Endothelial cell of umbilical vein (primary cell): ENCODE measurements at regions not wholly inside any gene's neighbourhood (a gene's known extent, or its start where the extent isn't known, plus 50 kb on each side); places are given as distances from the start of the nearest gene placed in this dataset.

ENCODE experiments used
- BruUV-seq: library from RNA; stranded (reverse); fragments of 400-500 nt; replicated peaks from 2 replicates; lab custom pipeline; 2021; lab: Mats Ljungman, UMichigan
- CTCF ChIA-PET: fragments of 300-600, 350-600 bp; sonication (Branson Sonifier 250); formaldehyde crosslinking; loops from one replicate; lab custom pipeline; 2021; ENCODE audit warnings: antibody characterized with exemption, inconsistent platforms; lab: Charles Lee
- POLR2A ChIA-PET: fragments of 300-600, 350-600 bp; sonication (Branson Sonifier 250); formaldehyde crosslinking; loops from one replicate; lab custom pipeline; 2021; ENCODE audit warnings: antibody characterized with exemption, inconsistent platforms; lab: Charles Lee
- DNase-seq: peaks from one replicate; pipeline ENCODE4 v3.0.0-alpha.2; 2011; ENCODE audit warnings: low read depth, low spot score
- FAIRE-seq: peaks from 2 replicates; lab custom pipeline; 2011; peaks lifted over from hg19 to GRCh38; lab: Jason Lieb, UNC
- H2AFZ ChIP-seq: 2 replicates; pipeline ENCODE4 v1.6.0; 2012; ENCODE audit warnings: low read depth, low read length, control low read depth, inconsistent platforms
- H3K27ac ChIP-seq: 2 replicates; pipeline ENCODE4 v1.5.1; 2011; ENCODE audit warnings: low read depth, mild to moderate bottlenecking, control low read depth, low read length, moderate library complexity; ENCODE audit not compliant: insufficient read depth
- H3K27me3 ChIP-seq, 2 experiments: 2 replicates each; pipeline versions ENCODE4 v1.6.0 to v1.6.1; 2011; ENCODE audit warnings: low read length in 2 of 2, mixed read lengths in 1 of 2; ENCODE audit not compliant: control insufficient read depth in 2 of 2, insufficient read depth in 2 of 2
- H3K36me3 ChIP-seq, 2 experiments: 2 replicates in 1 of 2; 3 replicates in 1 of 2; pipeline ENCODE4 v1.5.1; 2011; ENCODE audit warnings: low read length in 2 of 2, mild to moderate bottlenecking in 1 of 2, moderate library complexity in 1 of 2; ENCODE audit not compliant: control insufficient read depth in 2 of 2, insufficient read depth in 2 of 2; ENCODE audit errors: extremely low read depth in 1 of 2
- H3K4me1 ChIP-seq: 3 replicates; pipeline ENCODE4 v1.5.1; 2011; ENCODE audit warnings: mild to moderate bottlenecking, low read length; ENCODE audit not compliant: control insufficient read depth, insufficient read depth; ENCODE audit errors: extremely low read depth
- H3K4me2 ChIP-seq: 2 replicates; pipeline ENCODE4 v1.6.1; 2011; ENCODE audit warnings: low read length, control low read depth, mixed read lengths; ENCODE audit not compliant: insufficient read depth
- H3K4me3 ChIP-seq, 3 experiments: fragments of 200-600 bp in 1 of 3; sonication (generic), shearing (Covaris generic) in 1 of 3; replicated peaks in 1 of 3; 2 replicates each; pipeline ENCODE4 v1.5.1; 2011 to 2016; ENCODE audit warnings: control low read depth in 3 of 3, low read length in 3 of 3, mild to moderate bottlenecking in 2 of 3, inconsistent platforms in 1 of 3, low read depth in 1 of 3, moderate library complexity in 1 of 3; ENCODE audit not compliant: insufficient read depth in 1 of 3
- H3K79me2 ChIP-seq: 2 replicates; pipeline ENCODE4 v1.6.0; 2012; ENCODE audit warnings: low read length, inconsistent platforms; ENCODE audit not compliant: control insufficient read depth, insufficient read depth
- H3K9ac ChIP-seq: replicated peaks from 2 replicates; pipeline ENCODE3; 2011; ENCODE audit warnings: low read length, control low read depth; ENCODE audit not compliant: insufficient read depth; ENCODE audit errors: extremely low read depth
- H3K9me1 ChIP-seq: replicated peaks from 3 replicates; pipeline ENCODE4 v1.6.0; 2011; ENCODE audit warnings: mild to moderate bottlenecking, low read length; ENCODE audit not compliant: control insufficient read depth, insufficient read depth; ENCODE audit errors: extremely low read depth
- H3K9me3 ChIP-seq: replicated peaks from 2 replicates; pipeline ENCODE4 v1.5.1; 2012; ENCODE audit warnings: low read length, inconsistent platforms; ENCODE audit not compliant: control insufficient read depth, insufficient read depth
- H4K20me1 ChIP-seq: replicated peaks from 2 replicates; pipeline ENCODE3; 2011; ENCODE audit warnings: mild to moderate bottlenecking, low read length; ENCODE audit not compliant: control insufficient read depth, insufficient read depth; ENCODE audit errors: extremely low read depth
- EZH2 ChIP-seq: IDR thresholded peaks from 2 replicates; pipeline ENCODE4 v1.6.1; 2012; ENCODE audit warnings: borderline replicate concordance, low read depth, mild to moderate bottlenecking, moderate library complexity, low read length, inconsistent platforms; ENCODE audit not compliant: severe bottlenecking
- FOS ChIP-seq: IDR thresholded peaks from 2 replicates; pipeline ENCODE4 v1.6.1; 2011; ENCODE audit warnings: mild to moderate bottlenecking, low read length, moderate library complexity, borderline replicate concordance; ENCODE audit not compliant: insufficient read depth
- GATA2 ChIP-seq: IDR thresholded peaks from 2 replicates; pipeline ENCODE4 v1.7.0; 2011; ENCODE audit warnings: low read depth, mild to moderate bottlenecking, moderate library complexity, mixed read lengths, low read length; ENCODE audit not compliant: insufficient read length, insufficient read depth
- JUN ChIP-seq: IDR thresholded peaks from 2 replicates; pipeline ENCODE4 v1.6.1; 2011; ENCODE audit warnings: borderline replicate concordance, low read depth; ENCODE audit not compliant: insufficient read length, insufficient read depth
- MYC ChIP-seq: IDR thresholded peaks from one replicate; pipeline ENCODE4 v1.6.1; 2011; ENCODE audit warnings: mild to moderate bottlenecking, low read depth, low read length
- POLR2A ChIP-seq: IDR thresholded peaks from 2 replicates; pipeline ENCODE4 v1.6.1; 2012; ENCODE audit warnings: low read depth, mild to moderate bottlenecking, control low read depth, low read length
- POLR2AphosphoS5 ChIP-seq: IDR thresholded peaks from 2 replicates; pipeline ENCODE4 v1.6.1; 2012; ENCODE audit warnings: low read depth, mild to moderate bottlenecking, control low read depth, low read length, moderate library complexity; ENCODE audit not compliant: insufficient read depth
- dilution Hi-C: fragments of 300-500 bp; cut with MboI; formaldehyde crosslinking; loops from one replicate; pipeline ENCODE4 v1.15.0; 2019; ENCODE audit warnings: low sequenced_read_pairs; ENCODE audit not compliant: extremely low pct_ligation_motif_present
- intact Hi-C: fragments of 100-400 bp; cut with micrococcal nuclease; formaldehyde crosslinking; loops from one replicate; pipeline ENCODE4 v1.10.0; 2022
- TF ChIP-seq, protein P1 (sequence below): IDR thresholded peaks from 2 replicates; pipeline ENCODE4 v1.6.1; 2011; ENCODE audit not compliant: insufficient read depth, insufficient read length
- TF ChIP-seq, protein P2 (sequence below), 2 donors: IDR thresholded peaks; 1 replicate in 1 of 2; 2 replicates in 1 of 2; pipeline ENCODE4 v1.5.1; 2011; ENCODE audit warnings: low read length in 2 of 2, mild to moderate bottlenecking in 2 of 2, moderate library complexity in 2 of 2, control low read depth in 1 of 2, inconsistent platforms in 1 of 2, low read depth in 1 of 2; ENCODE audit not compliant: insufficient read depth in 1 of 2; ENCODE audit errors: extremely low read depth in 1 of 2

DNA sequence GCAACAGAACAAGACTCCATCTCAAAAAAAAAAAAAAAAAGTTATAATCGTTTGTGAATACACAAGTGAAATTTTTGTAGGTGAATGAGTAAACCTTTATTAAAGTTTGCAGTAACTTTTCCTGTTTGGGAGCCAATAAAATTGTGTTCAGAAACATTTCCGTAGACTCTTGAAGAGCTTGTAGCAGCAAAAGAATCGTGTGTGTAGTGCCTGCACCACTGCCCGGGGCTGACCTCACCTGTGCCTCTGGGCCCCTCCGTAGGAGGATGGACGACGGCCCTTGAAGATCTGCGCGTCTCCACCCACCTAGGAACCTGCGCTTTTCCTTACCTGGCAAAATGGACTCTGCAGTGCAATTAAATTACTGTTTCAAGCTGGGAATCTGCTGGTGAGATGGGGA lies 366.0 kb downstream of the THBS2 start:
- TF ChIP-seq MYC (no peak), EZH2 (no peak)
- BruUV-seq, result no TSS peak
- no peaks in the 10 kb centered on the region for H3K36me3 ChIP-seq

DNA sequence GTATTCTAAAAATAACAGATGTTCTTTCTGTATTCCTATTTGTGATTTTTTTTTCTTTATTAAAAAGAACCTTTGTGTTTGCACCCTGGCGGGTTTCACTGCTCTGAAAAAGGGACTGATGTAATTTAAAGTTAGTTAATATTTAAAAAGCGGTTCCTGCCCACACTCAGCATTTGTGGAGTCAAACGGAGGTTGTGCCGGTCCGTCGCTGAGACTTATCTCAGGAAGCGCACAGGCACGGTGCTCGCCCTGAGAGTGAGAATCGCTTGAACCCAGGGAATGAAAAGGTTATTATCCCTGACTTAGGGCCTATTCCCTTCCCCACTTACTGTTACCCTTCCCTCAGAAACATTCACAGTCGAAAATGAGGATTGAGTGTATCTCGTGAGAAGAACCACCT lies 366.7 kb downstream of the THBS2 start:
- H4K20me1 ChIP-seq, result no peaks in the 10 kb centered on the region
- H3K27me3 ChIP-seq, result no peaks in the 10 kb centered on the region
- no peaks in the 10 kb centered on the region for H3K36me3 ChIP-seq
- POLR2A ChIA-PET, result no interaction called here
- H3K9me3 ChIP-seq, result no peaks in the 10 kb centered on the region
- intact Hi-C loops, result no loop called here
- H3K4me2 ChIP-seq, result no peak overlapping the region
- DNase-seq, result no peak
- dilution Hi-C loops, result no loop called here
- H3K4me3 ChIP-seq, result no peak overlapping the region
- TF ChIP-seq POLR2A, result no peak
- TF ChIP-seq MYC, result no peak
- TF ChIP-seq, protein P1, sequence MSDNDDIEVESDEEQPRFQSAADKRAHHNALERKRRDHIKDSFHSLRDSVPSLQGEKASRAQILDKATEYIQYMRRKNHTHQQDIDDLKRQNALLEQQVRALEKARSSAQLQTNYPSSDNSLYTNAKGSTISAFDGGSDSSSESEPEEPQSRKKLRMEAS, result no peak
- TF ChIP-seq JUN, result no peak
- no peak for TF ChIP-seq EZH2
- no peak for TF ChIP-seq GATA2
- TF ChIP-seq, protein P2, sequence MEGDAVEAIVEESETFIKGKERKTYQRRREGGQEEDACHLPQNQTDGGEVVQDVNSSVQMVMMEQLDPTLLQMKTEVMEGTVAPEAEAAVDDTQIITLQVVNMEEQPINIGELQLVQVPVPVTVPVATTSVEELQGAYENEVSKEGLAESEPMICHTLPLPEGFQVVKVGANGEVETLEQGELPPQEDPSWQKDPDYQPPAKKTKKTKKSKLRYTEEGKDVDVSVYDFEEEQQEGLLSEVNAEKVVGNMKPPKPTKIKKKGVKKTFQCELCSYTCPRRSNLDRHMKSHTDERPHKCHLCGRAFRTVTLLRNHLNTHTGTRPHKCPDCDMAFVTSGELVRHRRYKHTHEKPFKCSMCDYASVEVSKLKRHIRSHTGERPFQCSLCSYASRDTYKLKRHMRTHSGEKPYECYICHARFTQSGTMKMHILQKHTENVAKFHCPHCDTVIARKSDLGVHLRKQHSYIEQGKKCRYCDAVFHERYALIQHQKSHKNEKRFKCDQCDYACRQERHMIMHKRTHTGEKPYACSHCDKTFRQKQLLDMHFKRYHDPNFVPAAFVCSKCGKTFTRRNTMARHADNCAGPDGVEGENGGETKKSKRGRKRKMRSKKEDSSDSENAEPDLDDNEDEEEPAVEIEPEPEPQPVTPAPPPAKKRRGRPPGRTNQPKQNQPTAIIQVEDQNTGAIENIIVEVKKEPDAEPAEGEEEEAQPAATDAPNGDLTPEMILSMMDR (IDR thresholded peaks at IDR 0.05; ENCODE audit: extremely low read depth in 1 of 2, insufficient read depth in 1 of 2, low read depth in 1 of 2, low read length in 2 of 2), result no peak
- no peak for TF ChIP-seq POLR2AphosphoS5
- TF ChIP-seq FOS, result no peak
- H3K9me1 ChIP-seq, result no peaks in the 10 kb centered on the region
- no peak for FAIRE-seq
- no peak overlapping the region for H3K9ac ChIP-seq
- H3K27ac ChIP-seq, result no peak overlapping the region
- H3K79me2 ChIP-seq, result no peaks in the 10 kb centered on the region
- BruUV-seq, result no TSS peak
- H3K4me1 ChIP-seq, result no peaks in the 10 kb centered on the region
- no peak overlapping the region for H2AFZ ChIP-seq
- CTCF ChIA-PET, result no interaction called here

More for the DNA sequence above, 366.0 kb downstream of the THBS2 start:
- intact Hi-C loops (no loop called here), dilution Hi-C loops (no loop called here)
- H3K9ac ChIP-seq, result no peak overlapping the region
- H3K27me3 ChIP-seq, result no peaks in the 10 kb centered on the region
- FAIRE-seq (no peak), DNase-seq (no peak)
- H3K9me3 ChIP-seq, result no peaks in the 10 kb centered on the region
- no peaks in the 10 kb centered on the region for H3K79me2 ChIP-seq
- CTCF ChIA-PET, result interaction anchor here (0.7 kb wide), 1 partner anchor 1068 kb away, joined by 3 read pairs; no protein-coding TSS in a partner anchor
- H3K4me3 ChIP-seq, result no peak overlapping the region
- no peak overlapping the region for H3K27ac ChIP-seq
- no peak overlapping the region for H2AFZ ChIP-seq
- no peaks in the 10 kb centered on the region for H3K4me1 ChIP-seq
- H4K20me1 ChIP-seq, result no peaks in the 10 kb centered on the region
- H3K4me2 ChIP-seq, result no peak overlapping the region
- H3K9me1 ChIP-seq, result no peaks in the 10 kb centered on the region
- POLR2A ChIA-PET, result no interaction called here
